ENCODE measurements at regions not wholly inside any gene's neighbourhood (a gene's known extent, or its start where the extent isn't known, plus 50 kb on each side); places are given as distances from the start of the nearest gene placed in this dataset.

GRCh38 chr2:187986390-187987105 lies 305.1 kb upstream of the GULP1 start:
- no peak overlapping the region for H3K4me3 ChIP-seq (ENCODE audit: low read length)
- peak; percentile 69 for DNase-seq (ENCODE audit: low read depth)

GRCh38 chr2:187988348-187988747 lies 303.3 kb upstream of the GULP1 start:
- DNase-seq (ENCODE audit: low read depth), result no peak
- TF ChIP-seq CTCF (IDR thresholded peaks at IDR 0.05; ENCODE audit: insufficient read depth, low read depth, low read length, missing control alignments), result no peak

More at GRCh38 chr2:187986390-187987105, 305.1 kb upstream of the GULP1 start:
- TF ChIP-seq CTCF (IDR thresholded peaks at IDR 0.05; ENCODE audit: insufficient read depth, low read depth, low read length, missing control alignments), result no peak

GRCh38 chr2:187989925-187990623 lies 301.6 kb upstream of the GULP1 start:
- no peak for TF ChIP-seq CTCF (IDR thresholded peaks at IDR 0.05; ENCODE audit: insufficient read depth, low read depth, low read length, missing control alignments)
- H3K4me3 ChIP-seq (ENCODE audit: low read length), result no peak overlapping the region

More at GRCh38 chr2:187988348-187988747, 303.3 kb upstream of the GULP1 start:
- H3K4me3 ChIP-seq (ENCODE audit: low read length), result no peak overlapping the region

GRCh38 chr2:187991389-187991788 lies 300.3 kb upstream of the GULP1 start:
- DNase-seq (ENCODE audit: low read depth), result no peak
- no peak for TF ChIP-seq CTCF (IDR thresholded peaks at IDR 0.05; ENCODE audit: insufficient read depth, low read depth, low read length, missing control alignments)
- no peak overlapping the region for H3K4me3 ChIP-seq (ENCODE audit: low read length)

More at GRCh38 chr2:187989925-187990623, 301.6 kb upstream of the GULP1 start:
- DNase-seq (ENCODE audit: low read depth), result peak; percentile 79

GRCh38 chr2:187994464-187995331 lies 297.0 kb upstream of the GULP1 start:
- peak; percentile 27 for DNase-seq (ENCODE audit: low read depth)
- no peak overlapping the region for H3K4me3 ChIP-seq (ENCODE audit: low read length)
- TF ChIP-seq CTCF (IDR thresholded peaks at IDR 0.05; ENCODE audit: insufficient read depth, low read depth, low read length, missing control alignments), result no peak

- no peak for DNase-seq (ENCODE audit: low read depth)
- H3K4me3 ChIP-seq (ENCODE audit: low read length), result no peak overlapping the region
- no peak for TF ChIP-seq CTCF (IDR thresholded peaks at IDR 0.05; ENCODE audit: insufficient read depth, low read depth, low read length, missing control alignments)
Measured at GRCh38 chr2:187995556-187995955, 296.1 kb upstream of the GULP1 start.
